HG03060 (cell line): ENCODE measurements at regions not wholly inside any gene's neighbourhood (a gene's known extent, or its start where the extent isn't known, plus 50 kb on each side); places are given as distances from the start of the nearest gene placed in this dataset.
A peak's percentile ranks its signal among the peaks of the same experiment; 100 is the strongest.
"Not testable (repeated sequence)": the region's sequence is repeated elsewhere in the genome, so short reads cannot be mapped to it uniquely, and the experiment has no call there.

Experiments used
- ATAC-seq: cut with Tn5 transposase; IDR thresholded peaks from one replicate; pipeline ENCODE4 v1.9.1; 2021; ENCODE audit warnings: low read depth, moderate number of reproducible peaks; ENCODE audit not compliant: unreplicated experiment

- not testable (repeated sequence) for ATAC-seq
Observed at GRCh38 chr7:73961991-73962390, 66.0 kb upstream of the ELN start.

GRCh38 chr7:73963252-73963822 lies 64.6 kb upstream of the ELN start:
- ATAC-seq: no peak

- no peak for ATAC-seq
Observed at GRCh38 chr7:73964786-73965185, 63.2 kb upstream of the ELN start.

GRCh38 chr7:73966062-73966940 lies 61.7 kb upstream of the ELN start:
- ATAC-seq: no peak

GRCh38 chr7:73966941-73967831 lies 60.8 kb upstream of the ELN start:
- ATAC-seq: no peak

GRCh38 chr7:73967832-73968290 lies 60.1 kb upstream of the ELN start:
- no peak for ATAC-seq

GRCh38 chr7:73968487-73968886 lies 59.5 kb upstream of the ELN start:
- ATAC-seq: no peak

GRCh38 chr7:73969991-73970390 lies 58.0 kb upstream of the ELN start:
- no peak for ATAC-seq

- ATAC-seq: no peak
Observed at GRCh38 chr7:73970801-73971229, 57.2 kb upstream of the ELN start.

- peak; percentile 60 for ATAC-seq
Observed at GRCh38 chr7:73971322-73971703, 56.7 kb upstream of the ELN start.

GRCh38 chr7:73971704-73972341 lies 56.1 kb upstream of the ELN start:
- ATAC-seq: no peak

- ATAC-seq: no peak
Observed at GRCh38 chr7:73972614-73973013, 55.4 kb upstream of the ELN start.

GRCh38 chr7:73973091-73973490 lies 54.9 kb upstream of the ELN start:
- no peak for ATAC-seq

GRCh38 chr7:73974101-73974947 lies 53.6 kb upstream of the ELN start:
- no peak for ATAC-seq

- no peak for ATAC-seq
Observed at GRCh38 chr7:73974948-73975926, 52.7 kb upstream of the ELN start.

- no peak for ATAC-seq
Observed at GRCh38 chr7:73976761-73977618, 51.0 kb upstream of the ELN start.
